IPS DF 19.7 (cell line): ENCODE measurements at regions not wholly inside any gene's neighbourhood (a gene's known extent, or its start where the extent isn't known, plus 50 kb on each side); places are given as distances from the start of the nearest gene placed in this dataset.

Experiments used
- DNase-seq: peaks from one replicate; pipeline ENCODE4 v3.0.0-alpha.2; 2013; ENCODE audit warnings: low read depth, low spot score

GRCh38 chr4:137677863-137678262 lies 145.6 kb upstream of the PCDH18 start:
- DNase-seq = no peak

DNA sequence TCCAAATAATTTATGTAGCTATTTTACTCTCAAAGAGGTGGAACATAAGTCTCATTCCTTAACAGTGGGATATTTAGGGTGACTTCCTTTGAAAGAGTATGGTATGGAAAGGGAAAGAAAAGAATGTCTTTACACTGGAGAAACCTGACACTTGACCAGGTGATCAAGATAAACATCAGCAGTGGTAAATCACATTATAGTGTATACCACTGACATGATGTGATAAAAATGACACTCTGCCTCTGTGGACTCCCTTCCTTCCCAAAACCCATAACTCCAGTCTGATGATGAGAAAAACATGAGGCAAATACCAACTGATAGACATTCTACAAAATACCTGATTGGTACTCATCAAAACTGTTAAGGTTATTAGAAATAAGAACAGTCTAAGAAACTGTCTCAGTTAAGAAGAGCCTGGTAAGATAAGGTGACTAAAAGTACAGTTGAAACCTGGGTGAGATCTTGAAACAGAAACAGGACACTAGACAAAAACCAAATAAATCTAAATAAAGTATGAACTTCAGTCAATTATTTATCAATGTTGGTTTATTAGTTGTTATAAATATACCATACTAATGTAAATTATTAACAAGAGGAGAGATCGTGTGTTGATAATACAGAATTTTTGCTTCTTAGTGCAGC lies 144.2 kb upstream of the PCDH18 start:
- DNase-seq = no peak

DNA sequence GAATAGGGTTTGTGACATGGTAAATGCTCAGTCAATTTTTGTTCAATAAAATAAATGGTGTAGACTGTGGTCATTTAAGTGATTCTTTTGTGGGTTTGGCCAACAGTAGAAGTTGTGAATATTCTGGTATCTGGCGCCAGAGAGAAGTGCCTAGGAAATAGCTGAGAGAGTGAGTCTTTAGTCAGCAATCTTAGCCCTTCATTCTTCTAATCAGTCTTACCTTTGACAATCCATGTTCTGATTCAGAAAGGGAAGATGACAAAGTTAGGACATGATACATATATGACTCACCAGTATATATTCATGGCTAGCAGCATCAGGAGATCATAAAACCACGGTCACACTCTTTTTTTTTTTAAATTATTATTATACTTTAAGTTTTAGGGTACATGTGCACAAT lies 141.8 kb upstream of the PCDH18 start:
- no peak for DNase-seq

DNA sequence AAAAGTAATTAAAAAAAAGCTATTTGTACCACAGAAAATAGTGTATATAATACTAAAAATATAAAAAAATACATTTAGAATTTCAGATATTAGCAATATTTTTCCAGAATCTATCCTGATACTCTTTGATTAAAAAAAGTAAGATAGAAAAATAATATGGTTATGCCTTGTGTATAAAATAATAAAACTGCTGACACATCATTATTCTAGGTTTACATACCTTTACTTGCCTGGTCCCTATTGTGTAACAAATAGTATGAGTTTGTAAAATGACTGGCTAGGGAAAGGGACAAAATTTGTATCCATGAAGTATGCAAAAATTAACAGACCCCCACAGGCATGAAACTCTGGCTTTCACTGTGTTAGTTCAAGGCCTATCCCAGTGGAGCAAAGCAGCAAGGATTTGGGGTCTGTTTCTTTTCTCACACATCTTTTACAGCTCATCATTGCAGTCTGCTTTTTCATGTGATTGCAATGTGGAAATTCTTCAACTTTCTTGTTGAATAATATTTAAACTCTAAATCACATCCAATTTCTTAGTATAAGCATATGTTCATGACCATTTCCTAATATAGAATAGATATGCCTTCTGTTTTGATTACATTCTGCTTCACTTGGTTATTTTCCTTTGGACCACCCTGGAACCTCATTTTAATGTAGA lies 136.7 kb upstream of the PCDH18 start:
- DNase-seq = no peak

DNA sequence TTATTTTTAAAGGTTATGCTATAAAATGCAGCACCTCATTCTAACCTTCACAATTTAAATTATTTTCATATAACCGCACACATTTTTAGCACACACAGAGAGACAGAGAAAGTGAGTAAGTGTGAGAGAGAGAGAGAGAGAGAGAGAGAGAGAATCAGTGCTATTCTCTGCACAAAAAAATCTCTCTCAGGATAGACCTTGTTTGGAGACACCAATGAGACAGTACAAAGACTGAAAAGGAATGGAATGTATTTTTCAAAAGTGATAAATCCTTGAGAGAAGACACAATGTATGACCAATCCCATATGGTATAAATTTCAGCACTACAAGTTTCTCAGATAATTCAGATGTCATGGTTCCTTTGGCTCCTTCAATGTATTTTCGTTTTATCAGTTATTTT lies 132.1 kb upstream of the PCDH18 start:
- DNase-seq = no peak

GRCh38 chr4:137664046-137664387 lies 131.7 kb upstream of the PCDH18 start:
- DNase-seq = no peak

- no peak for DNase-seq
Observed at GRCh38 chr4:137663251-137664045, 131.2 kb upstream of the PCDH18 start.

DNA sequence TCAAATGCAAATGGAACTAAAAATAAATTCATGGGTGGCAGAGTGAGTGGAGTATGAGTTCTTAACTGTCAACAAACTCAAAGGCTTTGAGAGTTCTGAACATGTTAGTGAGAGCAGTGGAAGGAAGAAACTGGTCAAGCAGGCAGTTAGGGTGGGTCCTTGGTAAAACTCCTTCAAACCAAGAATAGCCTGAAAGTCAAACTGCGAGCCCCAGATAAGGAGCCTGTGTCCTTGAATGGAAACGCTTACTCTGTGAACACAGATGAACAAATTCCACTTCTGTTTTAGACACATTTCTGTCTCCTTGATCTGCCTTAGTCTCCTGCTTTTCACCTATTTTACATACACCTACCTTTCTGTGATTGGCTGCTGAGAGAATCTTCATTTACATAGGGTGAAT lies 129.4 kb upstream of the PCDH18 start:
- DNase-seq = no peak

GRCh38 chr4:137660211-137660610 lies 127.9 kb upstream of the PCDH18 start:
- DNase-seq = no peak

DNA sequence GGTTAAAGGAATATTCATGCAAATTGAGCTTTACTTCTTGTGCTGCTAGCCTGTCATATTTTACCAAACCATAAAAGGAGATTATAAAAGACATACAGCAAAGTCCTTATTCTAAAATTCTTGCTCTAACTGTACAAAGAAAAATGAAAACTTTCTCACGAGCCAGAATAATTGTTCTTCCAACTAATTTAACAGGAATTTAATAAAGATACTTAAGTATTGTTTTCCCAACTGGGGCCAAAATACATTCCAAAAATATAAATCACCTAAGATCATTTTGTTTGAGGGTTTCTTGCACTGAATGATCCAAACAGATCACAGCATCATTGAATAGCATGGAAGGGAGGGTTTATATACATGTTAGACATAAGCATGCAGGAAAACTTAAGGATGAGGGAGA lies 127.1 kb upstream of the PCDH18 start:
- DNase-seq = no peak

- no peak for DNase-seq
Observed at GRCh38 chr4:137656661-137657060, 124.4 kb upstream of the PCDH18 start.

DNA sequence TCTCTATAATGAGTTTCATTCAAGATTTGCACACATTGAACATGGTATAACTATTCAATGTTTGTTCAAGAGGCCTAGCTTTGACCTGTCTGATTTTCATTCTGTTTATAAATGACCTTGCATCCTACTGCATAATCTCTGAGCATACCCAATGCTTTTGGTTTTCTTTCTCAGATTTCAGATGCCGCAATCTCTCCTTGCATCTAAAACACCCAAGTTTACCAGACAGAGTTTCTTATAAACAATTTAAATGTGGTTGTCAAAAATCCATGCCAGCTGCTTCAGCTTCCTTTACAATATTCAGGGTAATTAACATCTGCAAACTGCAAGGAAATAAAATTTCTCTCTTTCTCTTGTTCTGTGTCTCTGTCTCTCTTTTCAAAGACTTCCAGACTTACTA lies 123.0 kb upstream of the PCDH18 start:
- no peak for DNase-seq

DNA sequence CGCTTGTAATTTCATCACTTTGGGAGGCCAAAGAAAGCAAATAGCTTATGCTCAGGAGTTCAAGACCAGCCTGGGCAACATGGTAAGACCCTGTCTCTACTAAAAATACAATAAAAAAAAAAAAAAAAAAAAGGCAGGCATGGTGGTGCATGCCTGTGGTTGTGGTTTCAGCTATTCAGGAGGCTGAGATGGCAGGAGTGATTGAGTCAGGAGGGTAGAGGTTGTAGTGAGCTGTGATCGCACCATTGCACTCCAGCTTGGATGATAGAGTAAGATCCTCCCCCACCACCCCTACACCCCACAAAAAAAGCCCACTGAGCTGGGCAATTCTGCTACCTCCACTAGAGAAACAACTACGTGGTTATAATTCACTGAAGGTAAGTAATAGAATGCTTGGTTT lies 118.8 kb upstream of the PCDH18 start:
- no peak for DNase-seq

DNA sequence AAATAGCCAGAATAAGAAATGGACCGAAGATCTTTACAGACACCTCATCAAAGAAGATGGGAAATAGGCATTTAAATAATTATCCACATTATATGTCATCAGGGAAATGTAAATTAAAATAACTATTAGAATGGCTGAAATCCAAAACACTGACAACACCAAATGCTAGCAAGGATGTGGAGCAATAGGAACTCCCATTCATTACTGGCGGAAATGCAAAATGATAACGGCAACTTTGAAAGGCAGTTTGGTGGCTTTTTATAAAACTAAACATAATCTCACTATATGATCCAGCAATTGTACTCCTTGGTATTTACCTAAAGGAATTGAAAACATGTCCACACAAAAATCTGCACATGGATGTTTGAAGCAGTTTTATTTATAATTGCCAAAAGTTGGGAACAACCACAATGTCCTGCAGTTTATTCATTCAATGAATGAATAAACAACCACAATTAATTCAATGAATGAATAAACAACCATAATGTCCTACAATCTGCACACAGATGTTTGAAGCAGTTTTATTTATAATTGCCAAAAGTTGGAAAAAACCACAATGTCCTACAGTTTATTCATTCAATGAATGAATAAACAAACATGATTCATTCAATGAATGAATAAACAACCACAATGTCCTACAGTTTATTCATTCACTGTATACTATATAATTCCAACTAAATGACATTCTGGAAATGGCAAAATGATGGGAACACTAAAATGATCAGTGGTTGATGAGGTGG lies 117.6 kb upstream of the PCDH18 start:
- DNase-seq = no peak

- no peak for DNase-seq
Observed at GRCh38 chr4:137648531-137648930, 116.2 kb upstream of the PCDH18 start.

GRCh38 chr4:137647375-137647774 lies 115.1 kb upstream of the PCDH18 start:
- DNase-seq = no peak

GRCh38 chr4:137644201-137644600 lies 111.9 kb upstream of the PCDH18 start:
- DNase-seq = no peak

- no peak for DNase-seq
Observed at GRCh38 chr4:137641544-137641943, 109.2 kb upstream of the PCDH18 start.

DNA sequence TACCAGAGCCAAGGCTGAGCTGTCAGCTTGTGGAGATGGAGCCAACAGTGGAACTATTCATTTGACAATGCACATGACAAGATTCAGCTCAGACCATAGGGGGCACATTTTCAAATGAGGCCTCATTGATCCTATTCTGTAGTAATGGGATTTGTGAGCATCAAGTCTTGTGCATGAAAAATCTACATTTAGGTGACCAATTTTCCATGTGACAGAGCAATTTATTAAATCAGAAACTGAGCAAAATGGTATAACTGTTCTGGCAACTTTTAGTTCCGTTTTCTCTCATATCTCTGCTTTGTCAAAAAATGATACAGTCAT lies 108.5 kb upstream of the PCDH18 start:
- no peak for DNase-seq

DNA sequence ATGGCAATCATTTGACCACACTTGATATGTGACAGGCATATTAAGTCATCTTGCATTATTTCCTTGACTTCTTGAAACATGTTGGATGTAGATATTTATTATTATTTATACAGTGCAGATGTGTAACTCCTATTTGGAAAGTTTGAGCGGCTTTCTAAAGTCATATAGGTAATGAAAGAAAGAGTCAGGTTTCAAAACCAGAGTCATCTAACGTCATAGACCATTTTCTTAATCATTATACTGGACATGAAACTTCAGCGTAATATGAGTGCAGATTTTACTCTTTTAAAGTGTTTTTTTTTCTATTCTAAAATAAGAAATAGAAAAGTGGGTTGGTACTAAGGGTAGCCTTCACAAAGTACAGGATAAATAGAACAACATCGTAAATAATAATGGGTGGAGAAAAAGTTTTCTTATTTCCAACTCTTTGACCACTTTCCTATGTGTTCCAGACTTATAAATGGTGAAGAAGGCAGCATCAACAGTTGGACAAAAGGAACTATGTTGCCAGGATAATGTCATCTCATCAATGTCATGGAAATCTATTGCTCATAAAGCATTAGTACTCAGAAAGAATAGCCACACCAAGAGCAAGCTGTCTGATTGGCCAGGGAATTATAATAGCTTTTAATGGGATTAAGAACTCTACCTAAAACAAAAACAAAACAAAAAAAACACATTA lies 108.0 kb upstream of the PCDH18 start:
- no peak for DNase-seq

- DNase-seq = no peak
Observed at GRCh38 chr4:137638934-137639333, 106.6 kb upstream of the PCDH18 start.

- no peak for DNase-seq
Observed at GRCh38 chr4:137635601-137636000, 103.3 kb upstream of the PCDH18 start.
